Embryonic facial prominence (tissue), 1 donor: ENCODE measurements at regions not wholly inside any gene's neighbourhood (a gene's known extent, or its start where the extent isn't known, plus 50 kb on each side); places are given as distances from the start of the nearest gene placed in this dataset.

Experiments used
- DNase-seq: peaks from one replicate; pipeline ENCODE4 v3.0.0-alpha.2; 2016; ENCODE audit errors: extremely low spot score

GRCh38 chr10:108427146-108427545 lies 1262.6 kb upstream of the SORCS1 start:
- DNase-seq = peak; percentile 10

- DNase-seq = no peak
These were observed 1260.9 kb upstream of the SORCS1 start for GRCh38 chr10:108425283-108425964.

- DNase-seq = no peak
These were observed 1260.2 kb upstream of the SORCS1 start for GRCh38 chr10:108424656-108425055.

GRCh38 chr10:108422286-108422685 lies 1257.8 kb upstream of the SORCS1 start:
- DNase-seq = no peak

GRCh38 chr10:108421266-108421665 lies 1256.8 kb upstream of the SORCS1 start:
- no peak for DNase-seq

- no peak for DNase-seq
These were observed 1249.4 kb upstream of the SORCS1 start for GRCh38 chr10:108413954-108414353.

GRCh38 chr10:108412323-108412722 lies 1247.8 kb upstream of the SORCS1 start:
- DNase-seq = no peak

GRCh38 chr10:108411894-108412293 lies 1247.4 kb upstream of the SORCS1 start:
- no peak for DNase-seq

- no peak for DNase-seq
These were observed 1246.7 kb upstream of the SORCS1 start for GRCh38 chr10:108411206-108411605.

GRCh38 chr10:108410236-108410635 lies 1245.7 kb upstream of the SORCS1 start:
- DNase-seq = no peak

- no peak for DNase-seq
These were observed 1244.8 kb upstream of the SORCS1 start for GRCh38 chr10:108409306-108409705.

- no peak for DNase-seq
These were observed 1239.6 kb upstream of the SORCS1 start for GRCh38 chr10:108404155-108404554.

GRCh38 chr10:108399465-108399864 lies 1235.0 kb upstream of the SORCS1 start:
- no peak for DNase-seq

- no peak for DNase-seq
These were observed 1228.6 kb upstream of the SORCS1 start for GRCh38 chr10:108393089-108393488.

- DNase-seq = no peak
These were observed 1227.8 kb upstream of the SORCS1 start for GRCh38 chr10:108392286-108392685.

- no peak for DNase-seq
These were observed 1224.2 kb upstream of the SORCS1 start for GRCh38 chr10:108388706-108389105.

- no peak for DNase-seq
These were observed 1221.5 kb upstream of the SORCS1 start for GRCh38 chr10:108385963-108386362.

- DNase-seq = no peak
These were observed 1219.9 kb upstream of the SORCS1 start for GRCh38 chr10:108384378-108384777.

- no peak for DNase-seq
These were observed 1214.3 kb upstream of the SORCS1 start for GRCh38 chr10:108378779-108379178.

GRCh38 chr10:108375691-108376090 lies 1211.2 kb upstream of the SORCS1 start:
- DNase-seq = no peak

- no peak for DNase-seq
These were observed 1210.5 kb upstream of the SORCS1 start for GRCh38 chr10:108374991-108375390.

GRCh38 chr10:108365541-108365940 lies 1201.0 kb upstream of the SORCS1 start:
- DNase-seq = no peak

GRCh38 chr10:108363576-108363975 lies 1199.1 kb upstream of the SORCS1 start:
- no peak for DNase-seq

GRCh38 chr10:108362961-108363360 lies 1198.5 kb upstream of the SORCS1 start:
- no peak for DNase-seq
